Fibroblast of skin of right biceps (primary cell): ENCODE measurements at regions not wholly inside any gene's neighbourhood (a gene's known extent, or its start where the extent isn't known, plus 50 kb on each side); places are given as distances from the start of the nearest gene placed in this dataset.
A peak's percentile ranks its signal among the peaks of the same experiment; 100 is the strongest.
"Not testable (repeated sequence)": the region's sequence is repeated elsewhere in the genome, so short reads cannot be mapped to it uniquely, and the experiment has no call there.

Experiments used
- DNase-seq: peaks from one replicate; pipeline ENCODE4 v3.0.0-alpha.2; 2013

DNA sequence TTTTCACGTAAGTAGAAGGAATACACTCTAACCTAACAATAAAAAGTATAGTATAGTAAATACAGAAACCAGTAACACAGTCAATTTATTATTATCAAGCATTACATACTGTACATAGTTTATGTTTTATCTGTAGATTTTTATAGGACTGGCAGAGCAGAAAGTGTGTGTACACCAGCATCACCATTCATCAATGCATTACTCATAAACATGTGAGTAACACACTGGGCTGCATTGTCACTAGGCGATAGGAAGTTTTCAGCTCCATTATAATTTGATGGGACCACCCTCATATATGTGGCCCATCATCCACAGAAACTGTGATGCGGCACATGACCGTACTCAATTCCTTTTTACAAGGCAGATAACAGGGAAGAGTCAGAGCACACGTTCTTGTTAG lies 137.8 kb upstream of the RBPJ start:
- DNase-seq, result peak; percentile 49

DNA sequence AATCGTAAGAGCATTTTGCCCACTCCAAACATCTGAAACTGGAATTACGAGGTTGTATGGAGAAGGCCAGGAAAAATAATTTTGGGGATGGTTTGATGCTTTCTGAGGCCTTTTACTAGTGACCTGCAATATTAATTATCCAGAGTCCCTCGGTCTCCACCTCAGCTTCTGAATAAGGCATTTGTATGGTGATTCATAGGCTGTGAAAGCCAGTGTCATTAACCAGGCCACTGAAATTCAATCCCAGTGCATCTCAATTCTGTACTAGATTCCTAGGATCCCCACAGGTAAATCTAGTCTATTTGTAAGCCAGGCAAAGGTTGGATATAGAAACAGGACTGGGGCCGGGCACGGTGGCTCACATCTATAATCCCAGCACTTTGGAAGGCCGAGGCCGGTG lies 135.4 kb upstream of the RBPJ start:
- no peak for DNase-seq

DNA sequence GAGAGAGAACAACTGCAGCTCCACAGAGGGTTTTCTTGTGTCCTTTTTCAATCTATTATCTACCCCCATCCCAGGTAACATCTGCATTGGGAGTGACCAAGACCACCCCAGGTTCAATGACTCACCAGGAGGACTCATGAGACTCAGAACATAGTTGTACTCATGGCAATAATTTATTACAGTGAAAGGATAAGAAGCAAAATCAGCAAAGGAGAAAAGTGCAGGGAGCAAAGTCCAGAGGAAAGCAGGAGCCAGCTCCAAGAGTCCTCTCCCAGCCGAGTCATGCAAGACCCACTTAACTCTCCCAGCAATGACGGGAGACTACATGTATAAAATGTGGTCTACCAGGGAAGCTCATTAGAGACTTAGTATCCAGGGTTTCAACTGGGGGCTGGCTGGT lies 129.5 kb upstream of the RBPJ start:
- DNase-seq, result peak; percentile 19

DNA sequence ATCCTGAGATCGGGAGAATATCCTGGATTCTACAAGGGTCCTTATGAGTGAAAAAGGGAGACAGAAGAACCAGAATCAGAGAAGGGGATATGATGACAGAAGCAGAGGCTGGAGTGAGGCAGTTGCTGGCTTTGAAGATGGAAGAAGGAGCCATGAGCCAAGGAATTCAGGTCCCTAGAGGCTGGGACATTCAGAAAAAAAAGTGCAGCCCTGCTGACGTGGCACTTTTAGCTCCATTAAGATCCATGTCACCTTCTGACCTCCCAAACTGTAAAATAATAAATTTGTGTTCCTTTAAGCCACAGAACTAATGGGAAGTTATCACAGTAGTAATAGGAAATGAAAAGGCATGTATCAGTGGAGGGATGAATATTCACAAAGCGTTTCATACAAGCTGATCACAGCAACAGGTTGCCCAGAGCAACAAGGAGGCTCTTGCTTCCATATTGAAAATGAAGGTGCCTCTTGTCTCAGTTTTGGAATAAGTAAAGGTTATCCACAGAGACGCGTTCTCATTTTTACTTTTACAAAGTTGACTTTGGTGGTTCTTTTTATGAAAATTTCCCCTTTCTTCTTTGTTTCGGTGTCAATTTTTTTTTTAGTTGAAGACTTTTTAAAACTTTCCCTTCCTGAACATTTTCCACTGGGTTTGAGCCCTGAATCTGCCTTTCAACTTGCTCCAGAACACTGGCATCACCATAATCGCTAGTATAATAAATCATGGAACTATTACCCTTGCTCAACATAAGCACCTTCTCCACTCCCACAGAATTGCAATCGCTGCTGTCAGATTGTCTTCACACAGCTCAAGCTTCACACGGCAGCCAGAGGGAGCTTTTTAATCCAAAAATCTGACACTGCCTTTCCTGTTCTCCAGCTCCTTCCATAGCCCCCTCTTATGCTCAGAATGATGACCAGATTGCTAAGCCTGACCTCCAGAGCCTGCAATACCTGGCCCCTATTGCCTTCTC lies 127.6 kb upstream of the RBPJ start:
- no peak for DNase-seq

DNA sequence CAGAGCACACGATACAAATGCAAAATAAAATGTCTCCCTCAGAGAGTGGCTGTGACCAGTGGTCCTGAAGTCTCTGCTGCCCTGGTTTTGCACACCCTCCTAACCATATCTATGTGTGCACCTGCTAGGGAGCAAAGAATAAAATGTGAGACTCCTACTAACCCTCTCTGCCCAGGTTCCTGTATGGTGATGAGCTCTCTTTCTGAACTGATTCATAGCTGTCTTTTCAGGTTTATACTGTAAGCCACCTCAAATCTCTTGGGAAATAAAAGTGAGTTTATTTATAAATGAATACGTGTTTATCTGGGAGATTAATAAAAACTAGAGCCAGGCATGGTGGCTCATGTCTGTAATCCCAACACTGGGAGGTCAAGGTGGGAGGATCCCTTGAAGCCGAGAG lies 126.0 kb upstream of the RBPJ start:
- no peak for DNase-seq

DNA sequence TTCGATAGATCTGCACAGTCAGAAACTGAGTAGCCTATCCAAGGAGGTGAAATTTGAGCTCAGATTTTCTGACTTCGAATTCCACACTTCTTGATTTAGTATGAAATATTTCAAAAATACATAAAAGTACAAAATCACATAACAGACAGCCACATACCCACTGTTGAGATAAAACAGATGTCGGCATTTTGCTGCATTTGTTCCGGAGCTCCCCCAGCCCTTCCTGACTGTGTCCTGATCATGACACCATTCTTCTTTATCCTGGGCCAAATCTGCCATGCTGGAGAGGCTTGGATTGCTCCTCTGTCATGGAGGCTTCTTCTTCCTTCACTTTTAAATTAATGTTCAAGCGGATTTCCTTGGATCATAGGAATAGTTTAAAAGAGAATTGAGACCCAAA lies 124.2 kb upstream of the RBPJ start:
- DNase-seq, result no peak

DNA sequence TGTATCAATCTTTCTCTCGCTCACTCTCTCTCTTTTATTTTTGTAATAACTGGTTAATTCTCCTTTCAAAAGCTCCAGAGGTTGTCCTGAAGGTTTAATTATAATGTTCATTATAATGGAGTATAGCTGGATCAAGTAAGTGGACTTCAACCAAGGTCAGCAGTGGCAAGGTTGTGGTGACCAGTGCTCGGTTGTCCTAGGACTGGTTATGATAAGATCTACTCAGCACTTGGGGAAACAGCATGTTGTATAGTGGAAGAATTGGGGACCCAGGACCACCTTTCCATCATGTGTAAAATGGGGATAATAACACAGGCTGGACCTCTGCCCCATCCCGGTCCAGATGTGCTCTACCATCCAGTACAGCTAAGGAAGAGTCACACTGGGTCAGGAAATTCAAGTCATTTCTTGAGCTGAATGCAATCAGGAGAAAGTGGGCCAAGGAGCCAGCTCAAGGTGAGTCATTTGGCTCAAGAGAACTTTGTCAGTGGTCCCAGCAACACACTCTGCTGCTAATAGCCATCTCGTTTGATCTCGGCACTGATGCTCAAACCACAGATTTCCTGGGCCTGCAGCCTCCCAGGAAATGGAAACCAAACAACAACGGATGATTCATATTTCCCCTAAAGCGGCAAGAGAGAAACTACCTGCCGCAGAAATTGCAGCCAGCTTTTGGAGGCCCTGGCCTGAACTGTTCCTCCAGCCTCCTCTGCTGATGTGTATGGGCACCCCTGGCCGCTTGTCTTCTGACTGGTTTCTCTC lies 123.6 kb upstream of the RBPJ start:
- peak; percentile 94 for DNase-seq

DNA sequence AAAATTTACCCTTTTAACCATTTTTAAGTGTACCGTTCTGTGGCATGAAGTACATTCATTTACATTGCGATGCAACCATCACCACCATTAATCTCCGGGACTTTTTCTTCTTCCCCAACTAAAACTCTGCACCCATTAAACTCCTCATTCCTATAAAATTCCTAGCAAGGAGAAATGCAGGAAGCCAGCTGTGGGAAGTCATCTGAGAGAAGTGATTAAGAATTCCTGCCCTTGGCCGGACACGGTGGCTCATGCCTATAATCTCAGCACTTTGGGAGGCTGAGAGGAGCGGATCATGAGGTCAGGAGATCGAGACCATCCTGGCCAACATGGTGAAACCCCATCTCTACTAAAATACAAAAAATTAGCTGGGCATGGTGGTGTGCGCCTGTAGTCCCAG lies 121.9 kb upstream of the RBPJ start:
- DNase-seq, result not testable (repeated sequence)

DNA sequence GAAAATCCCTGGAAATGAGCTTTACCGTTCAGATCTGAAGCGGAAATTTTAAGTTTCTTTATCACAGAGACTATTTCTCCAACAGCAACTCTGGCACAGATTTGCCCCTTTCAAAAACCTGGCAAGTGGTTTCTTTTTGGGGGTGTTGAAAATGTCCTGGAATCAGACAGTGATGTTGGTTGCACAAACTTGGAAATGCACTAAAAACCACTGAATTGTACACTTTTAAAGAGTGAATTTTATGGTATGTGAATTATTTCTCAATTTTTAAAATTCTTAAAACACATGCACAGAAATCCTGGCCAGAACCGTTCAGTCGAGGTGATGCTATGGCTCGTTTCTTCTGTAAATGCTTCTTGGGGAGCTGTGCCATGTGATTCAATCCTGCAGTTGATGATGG lies 121.2 kb upstream of the RBPJ start:
- DNase-seq, result no peak

DNA sequence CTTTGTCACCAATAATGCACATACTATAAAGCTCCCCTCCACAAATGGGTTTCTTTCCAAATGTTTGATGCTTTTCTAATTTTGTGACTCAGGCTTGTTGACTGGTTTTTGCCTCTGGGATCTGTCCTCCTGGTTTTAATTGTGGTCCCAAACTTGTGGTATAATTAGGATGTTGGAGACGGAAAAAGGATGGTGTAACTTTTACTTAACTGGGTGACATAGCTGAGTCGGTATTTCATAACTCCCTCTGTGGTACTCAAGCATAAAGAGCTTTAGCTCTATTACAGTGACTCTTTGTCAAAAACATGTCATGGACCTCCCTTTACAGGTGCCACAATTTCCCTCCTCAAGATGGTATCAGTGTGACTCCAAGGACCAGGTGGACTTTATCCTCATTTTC lies 119.7 kb upstream of the RBPJ start:
- peak; percentile 73 for DNase-seq

DNA sequence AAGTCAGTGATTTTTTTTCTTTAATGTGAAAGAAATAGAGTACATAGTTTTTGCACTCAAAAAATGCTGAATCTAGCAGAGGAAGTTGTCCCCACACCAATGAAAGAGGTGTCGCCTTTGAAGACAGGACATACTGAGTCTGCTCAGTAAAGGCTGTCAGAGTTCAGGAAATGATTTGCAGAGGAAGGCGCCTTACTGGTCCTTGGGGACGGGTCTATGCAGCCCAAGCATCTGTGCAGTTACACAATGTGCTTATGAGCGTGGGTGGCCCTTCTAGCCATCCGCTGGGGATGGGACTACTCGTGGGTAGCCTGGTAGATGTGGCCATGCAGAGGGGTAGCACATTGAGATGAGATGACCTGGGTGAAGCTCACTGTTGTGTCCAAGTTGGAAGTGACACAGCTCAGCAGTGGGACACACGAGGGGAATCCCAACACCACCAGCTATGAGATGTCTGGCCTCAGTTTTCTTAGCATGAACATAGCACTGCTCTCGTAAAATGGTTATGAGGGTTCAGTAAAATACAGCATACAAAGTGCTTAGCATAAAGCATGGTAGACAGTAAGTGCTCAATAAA lies 116.5 kb upstream of the RBPJ start:
- no peak for DNase-seq

DNA sequence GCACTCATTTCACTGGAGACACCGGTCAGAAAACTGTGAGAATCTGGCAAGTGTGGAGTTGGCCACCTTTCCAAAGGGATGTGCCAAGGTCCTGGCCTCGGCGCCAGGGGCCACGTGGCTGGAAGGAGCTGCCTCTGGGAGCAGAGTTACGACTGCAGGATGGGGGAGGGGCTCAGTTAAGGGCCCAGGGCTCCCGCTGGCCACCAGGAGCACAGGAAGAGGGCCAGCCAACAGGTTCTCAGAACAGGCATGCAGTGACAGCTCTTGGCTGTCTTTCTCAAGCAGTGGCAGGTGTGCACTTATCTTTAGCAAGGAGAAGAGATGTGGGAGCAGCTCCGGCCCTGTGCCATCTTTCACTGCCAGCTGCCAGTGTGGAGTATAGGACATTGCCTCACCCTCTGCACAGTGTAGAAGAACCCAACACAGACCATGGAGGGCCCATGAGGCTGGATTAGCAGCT lies 115.9 kb upstream of the RBPJ start:
- DNase-seq, result no peak

DNA sequence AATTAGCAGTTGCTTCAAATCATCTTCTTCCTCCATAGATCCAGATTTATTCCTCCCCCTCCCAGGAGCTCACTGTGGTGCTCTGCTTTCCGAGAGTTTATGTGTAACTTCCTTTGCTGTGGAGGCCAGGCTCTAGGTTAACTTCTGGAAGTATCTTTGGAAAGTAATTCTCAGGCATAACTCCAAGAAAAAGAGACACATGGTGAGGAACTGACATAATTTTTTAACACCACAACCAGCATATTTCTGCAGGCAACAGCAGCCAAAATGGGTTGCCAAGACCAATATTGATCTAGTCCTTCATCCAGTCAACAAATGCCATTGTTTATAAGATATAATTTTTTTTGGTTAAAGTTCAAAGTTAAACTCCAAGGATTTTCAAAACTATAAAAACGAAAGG lies 114.5 kb upstream of the RBPJ start:
- DNase-seq, result peak; percentile 75

DNA sequence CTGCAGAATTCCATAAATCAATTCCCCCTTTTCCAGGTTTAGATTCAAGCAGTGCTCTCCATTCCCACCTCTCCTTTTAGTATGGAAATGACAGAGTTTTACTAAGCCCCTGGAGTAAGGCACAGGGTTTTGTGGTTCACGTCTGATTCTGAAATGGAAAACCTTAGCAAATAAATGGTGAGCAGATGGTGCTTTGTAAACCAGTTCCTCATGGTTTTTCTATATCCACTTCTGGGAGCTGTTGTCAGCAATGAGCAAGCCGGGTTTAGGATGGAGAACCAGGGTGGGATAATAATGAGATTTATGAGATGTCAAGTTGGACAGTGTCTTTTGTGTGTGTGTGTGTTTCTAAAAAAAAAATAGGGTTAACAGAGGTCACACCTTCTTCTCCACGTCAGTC lies 113.8 kb upstream of the RBPJ start:
- no peak for DNase-seq

DNA sequence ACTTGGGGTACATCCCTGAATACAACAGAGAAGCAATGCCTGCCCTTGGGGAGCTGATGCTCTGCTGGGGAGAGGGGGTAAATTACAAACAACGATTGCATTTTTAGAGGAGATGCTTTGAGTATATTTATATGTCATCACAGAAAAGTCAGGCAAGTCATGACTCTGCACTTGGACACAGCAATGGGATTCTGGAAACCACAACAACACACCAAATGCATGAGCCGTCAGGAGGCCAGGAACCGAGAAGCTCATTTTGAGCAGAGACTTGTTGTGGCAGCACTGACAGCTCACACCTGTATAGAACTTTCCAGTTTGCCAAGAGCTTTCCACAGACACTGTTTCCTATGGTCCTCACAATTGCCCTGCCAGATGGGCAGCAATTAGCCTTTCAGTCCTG lies 113.2 kb upstream of the RBPJ start:
- no peak for DNase-seq

DNA sequence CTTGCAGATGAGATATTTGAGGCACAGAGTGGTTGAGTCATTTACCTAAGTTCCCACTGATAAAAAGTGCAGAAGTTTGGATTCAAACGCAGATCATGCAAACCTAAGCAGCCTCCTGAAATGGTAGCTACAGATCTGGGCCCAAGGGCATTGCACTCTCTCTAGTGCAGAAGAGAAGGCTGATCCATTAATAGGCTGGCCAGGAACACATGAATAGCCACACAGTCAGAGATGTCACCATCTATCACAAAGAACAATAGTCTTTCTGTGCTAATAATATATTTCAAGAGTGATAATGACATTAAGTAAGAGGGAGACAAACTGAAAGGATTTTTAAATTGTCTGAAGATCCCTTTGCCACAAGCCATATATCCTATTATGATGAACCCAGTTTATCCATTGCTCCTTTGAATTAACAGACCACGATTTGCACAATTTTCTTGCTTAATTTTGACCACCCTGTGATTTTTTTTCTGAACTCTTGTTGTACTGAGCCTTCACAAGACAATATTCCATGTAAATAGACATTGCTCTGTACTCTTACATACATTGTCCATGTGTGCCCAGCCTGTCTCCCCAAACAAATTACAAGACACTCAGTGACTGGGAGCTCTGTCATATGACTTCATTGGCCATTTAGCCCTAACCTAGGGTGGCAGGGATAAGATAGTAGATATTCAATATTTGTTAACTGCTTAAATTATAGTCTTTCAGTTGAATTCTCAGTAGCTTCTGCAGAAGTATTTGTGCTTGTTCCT lies 112.4 kb upstream of the RBPJ start:
- no peak for DNase-seq

DNA sequence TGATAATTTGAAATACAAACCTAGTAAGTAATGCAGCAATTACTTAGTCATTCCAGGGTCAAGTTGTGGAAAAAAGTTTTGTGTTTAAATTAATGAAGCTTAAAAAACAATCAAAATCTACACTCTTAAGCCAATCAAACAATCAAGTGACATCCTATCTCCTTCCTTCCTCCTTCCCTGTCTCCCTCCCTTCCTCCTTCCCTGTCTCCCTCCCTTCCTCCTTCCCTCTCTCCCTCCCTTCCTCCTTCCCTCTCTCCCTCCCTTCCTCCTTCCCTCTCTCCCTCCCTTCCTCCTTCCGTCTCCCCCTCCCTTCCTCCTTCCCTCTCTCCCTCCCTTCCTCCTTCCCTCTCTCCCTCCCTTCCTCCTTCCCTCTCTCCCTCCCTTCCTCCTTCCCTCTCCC lies 111.4 kb upstream of the RBPJ start:
- not testable (repeated sequence) for DNase-seq

DNA sequence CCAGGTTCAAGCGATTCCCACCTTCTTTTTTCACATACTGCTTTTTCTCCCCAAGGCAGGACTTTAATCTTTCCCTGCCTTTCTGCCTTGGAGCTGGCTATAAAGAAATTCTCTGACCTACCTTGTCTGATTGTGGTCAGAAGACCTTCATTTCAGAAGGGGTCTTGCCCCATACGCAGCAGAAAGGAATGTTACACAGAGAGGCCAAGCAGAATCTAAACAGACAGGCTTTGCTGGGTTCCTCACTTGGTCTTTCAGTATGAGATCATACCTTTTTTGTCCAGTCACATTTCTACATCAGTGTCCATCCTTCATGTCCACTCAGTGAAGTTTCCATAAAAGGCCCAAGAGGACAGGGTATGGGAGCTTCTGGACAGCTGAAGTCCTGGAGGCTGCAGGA lies 108.3 kb upstream of the RBPJ start:
- DNase-seq, result no peak

DNA sequence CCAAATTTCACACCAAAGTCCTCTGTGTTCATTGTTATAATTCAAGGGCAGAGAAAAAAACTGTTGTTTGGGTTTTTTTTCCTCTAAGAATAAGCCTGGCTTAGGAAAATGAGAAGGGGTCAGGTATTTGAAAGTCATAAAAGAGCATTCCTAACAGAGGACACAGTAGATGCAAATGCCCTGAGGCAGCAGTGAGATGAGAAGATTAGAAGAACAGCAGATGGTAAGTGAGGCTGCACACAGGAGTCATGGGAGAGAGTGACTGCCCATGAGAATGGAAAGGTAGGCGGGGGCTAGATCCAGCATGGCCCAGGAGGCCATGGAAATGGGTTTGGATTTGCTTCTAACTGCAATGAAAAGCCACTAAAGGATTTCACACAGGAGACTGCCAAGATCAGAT lies 107.5 kb upstream of the RBPJ start:
- no peak for DNase-seq

DNA sequence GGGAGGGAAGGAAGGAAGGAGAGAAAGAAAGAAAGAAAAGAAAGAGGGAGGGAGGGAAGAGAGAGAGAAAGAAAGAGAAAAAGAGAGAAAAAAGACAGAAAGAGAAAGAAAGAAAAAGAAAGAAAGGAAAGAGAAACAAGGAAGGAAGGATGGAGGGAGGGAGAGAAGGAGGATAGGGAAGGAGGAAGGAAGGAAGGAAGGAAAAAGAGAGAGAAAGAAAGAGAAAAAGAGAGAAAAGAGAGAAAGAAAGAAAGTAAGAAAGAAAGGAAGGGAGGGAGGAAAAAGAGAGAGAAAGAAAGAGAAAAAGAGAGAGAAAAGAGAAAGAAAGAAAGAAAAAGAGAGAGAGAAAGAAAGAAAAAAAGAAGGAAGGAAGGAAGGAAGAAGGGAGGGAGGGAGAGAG lies 105.8 kb upstream of the RBPJ start:
- no peak for DNase-seq

DNA sequence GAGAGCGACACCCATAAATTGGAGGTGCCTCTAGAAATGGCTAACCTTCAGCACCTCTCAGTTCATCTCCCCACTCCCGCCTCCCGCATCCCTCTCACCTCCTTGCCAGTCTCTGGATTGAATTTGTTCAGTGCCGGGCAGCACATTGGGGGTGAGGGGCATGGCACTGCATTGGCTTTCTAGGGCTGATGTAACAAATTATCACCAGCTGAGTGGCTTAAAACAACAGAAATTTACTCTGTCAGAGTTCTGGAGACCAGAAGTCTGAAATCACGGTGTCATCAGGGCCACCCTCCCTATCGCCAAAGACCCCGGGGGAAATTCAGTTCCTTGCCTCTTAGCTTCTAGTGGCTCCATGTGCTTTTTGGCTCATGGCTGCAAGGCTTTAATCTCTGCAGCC lies 105.1 kb upstream of the RBPJ start:
- no peak for DNase-seq

DNA sequence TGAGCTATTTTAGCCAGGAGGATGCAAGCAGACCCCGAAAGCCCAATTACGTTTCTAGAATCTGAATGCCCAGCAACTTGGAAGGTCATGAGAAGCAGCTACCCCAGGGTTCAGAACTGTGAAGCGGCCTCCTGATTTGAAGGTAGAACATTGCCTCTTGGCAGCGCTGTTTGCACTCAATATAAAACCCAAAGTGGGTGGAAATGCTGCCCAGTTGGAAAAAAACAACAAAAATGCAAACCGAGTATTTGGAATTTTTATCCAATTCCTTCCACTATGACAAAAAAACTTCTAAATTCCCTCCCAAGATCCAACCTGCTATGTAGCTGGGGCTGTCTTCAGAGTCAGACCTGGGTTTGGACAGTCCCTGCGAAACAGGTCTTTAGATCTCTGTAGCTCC lies 103.3 kb upstream of the RBPJ start:
- DNase-seq, result no peak
